ENCODE measurements at regions not wholly inside any gene's neighbourhood (a gene's known extent, or its start where the extent isn't known, plus 50 kb on each side); places are given as distances from the start of the nearest gene placed in this dataset.

- TF ChIP-seq, protein P1, sequence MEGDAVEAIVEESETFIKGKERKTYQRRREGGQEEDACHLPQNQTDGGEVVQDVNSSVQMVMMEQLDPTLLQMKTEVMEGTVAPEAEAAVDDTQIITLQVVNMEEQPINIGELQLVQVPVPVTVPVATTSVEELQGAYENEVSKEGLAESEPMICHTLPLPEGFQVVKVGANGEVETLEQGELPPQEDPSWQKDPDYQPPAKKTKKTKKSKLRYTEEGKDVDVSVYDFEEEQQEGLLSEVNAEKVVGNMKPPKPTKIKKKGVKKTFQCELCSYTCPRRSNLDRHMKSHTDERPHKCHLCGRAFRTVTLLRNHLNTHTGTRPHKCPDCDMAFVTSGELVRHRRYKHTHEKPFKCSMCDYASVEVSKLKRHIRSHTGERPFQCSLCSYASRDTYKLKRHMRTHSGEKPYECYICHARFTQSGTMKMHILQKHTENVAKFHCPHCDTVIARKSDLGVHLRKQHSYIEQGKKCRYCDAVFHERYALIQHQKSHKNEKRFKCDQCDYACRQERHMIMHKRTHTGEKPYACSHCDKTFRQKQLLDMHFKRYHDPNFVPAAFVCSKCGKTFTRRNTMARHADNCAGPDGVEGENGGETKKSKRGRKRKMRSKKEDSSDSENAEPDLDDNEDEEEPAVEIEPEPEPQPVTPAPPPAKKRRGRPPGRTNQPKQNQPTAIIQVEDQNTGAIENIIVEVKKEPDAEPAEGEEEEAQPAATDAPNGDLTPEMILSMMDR (IDR thresholded peaks at IDR 0.05) = no peak
- no peak overlapping the region for H2AFZ ChIP-seq
- no peak overlapping the region for H3K4me3 ChIP-seq (ENCODE audit: low read depth, low read length)
- H3K4me1 ChIP-seq = no peaks in the 10 kb centered on the region
- no peak overlapping the region for H3K9ac ChIP-seq
- no peaks in the 10 kb centered on the region for H3K79me2 ChIP-seq
- H3K27ac ChIP-seq = no peak overlapping the region
- H3K27me3 ChIP-seq (ENCODE audit: control insufficient read depth, insufficient read depth, low read length) = no peaks in the 10 kb centered on the region
- H3K9me3 ChIP-seq (ENCODE audit: control insufficient read depth, low read length) = no peaks in the 10 kb centered on the region
- H3K4me2 ChIP-seq (ENCODE audit: low read length) = no peak overlapping the region
- H3K36me3 ChIP-seq (ENCODE audit: control insufficient read depth, insufficient read depth, low read length) = no peaks in the 10 kb centered on the region
These were observed 199.8 kb downstream of the MIAT start for GRCh38 chr22:26857169-26857568.

- Histone ChIP-seq H2AFZ (no peak overlapping the region), H3K36me3 (ENCODE audit: control insufficient read depth, insufficient read depth, low read length) (no peaks in the 10 kb centered on the region), H3K9me3 (ENCODE audit: control insufficient read depth, low read length) (no peaks in the 10 kb centered on the region), H3K4me3 (ENCODE audit: low read depth, low read length) (no peak overlapping the region), H3K27me3 (ENCODE audit: control insufficient read depth, insufficient read depth, low read length) (no peaks in the 10 kb centered on the region), H3K9ac (no peak overlapping the region), H3K4me1 (no peaks in the 10 kb centered on the region), H3K4me2 (ENCODE audit: low read length) (no peak overlapping the region), H3K79me2 (no peaks in the 10 kb centered on the region), H3K27ac (no peak overlapping the region)
- TF ChIP-seq, protein P1 (IDR thresholded peaks at IDR 0.05) = no peak
These were observed 202.9 kb downstream of the MIAT start for GRCh38 chr22:26860301-26860700.

DNA sequence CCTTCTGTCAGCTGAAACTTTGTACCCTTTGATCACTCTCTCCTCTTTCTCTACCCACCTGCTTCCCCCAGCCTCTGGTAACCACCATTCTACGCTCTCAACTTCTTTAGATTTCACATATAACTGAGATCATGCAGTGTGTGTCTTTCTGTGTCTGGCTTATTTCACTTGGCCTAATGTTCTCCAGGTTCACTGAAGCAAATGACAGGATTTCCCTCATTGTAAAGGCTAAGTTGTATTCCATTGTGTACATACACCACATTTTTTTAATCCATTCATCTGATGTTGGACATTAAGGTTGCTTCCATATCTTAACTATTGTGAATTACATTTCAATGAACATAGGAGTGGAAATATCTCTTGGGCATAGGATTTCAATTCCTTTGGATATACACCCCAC lies 207.6 kb downstream of the MIAT start:
- H3K4me3 ChIP-seq (ENCODE audit: low read depth, low read length) = no peak overlapping the region
- no peak overlapping the region for H3K4me2 ChIP-seq (ENCODE audit: low read length)
- no peak overlapping the region for H2AFZ ChIP-seq
- H3K9ac ChIP-seq = no peak overlapping the region
- H3K79me2 ChIP-seq = no peaks in the 10 kb centered on the region
- H3K36me3 ChIP-seq (ENCODE audit: control insufficient read depth, insufficient read depth, low read length) = no peaks in the 10 kb centered on the region
- TF ChIP-seq, protein P1 (IDR thresholded peaks at IDR 0.05) = no peak
- H3K9me3 ChIP-seq (ENCODE audit: control insufficient read depth, low read length) = no peaks in the 10 kb centered on the region
- no peaks in the 10 kb centered on the region for H3K27me3 ChIP-seq (ENCODE audit: control insufficient read depth, insufficient read depth, low read length)
- H3K27ac ChIP-seq = no peak overlapping the region
- H3K4me1 ChIP-seq = no peaks in the 10 kb centered on the region

DNA sequence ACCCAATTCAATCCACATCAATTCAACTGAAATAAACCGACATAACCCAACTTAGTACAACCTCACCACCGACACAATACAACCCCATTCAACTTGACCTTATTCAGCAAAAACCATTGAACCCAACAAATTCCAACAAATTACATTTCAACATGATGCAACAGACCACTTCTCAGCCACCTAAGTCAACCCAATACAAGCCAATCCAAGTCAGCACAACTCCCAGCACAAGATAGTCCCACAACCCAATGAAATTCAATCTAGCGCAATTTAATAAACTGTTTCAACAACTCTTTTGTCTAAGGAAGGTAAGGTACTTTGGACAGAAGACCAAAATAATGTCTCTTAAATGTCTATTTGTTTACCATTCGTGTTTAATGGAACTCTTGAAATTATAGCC lies 226.0 kb downstream of the MIAT start:
- H3K4me3 ChIP-seq (ENCODE audit: low read depth, low read length) = no peak overlapping the region
- H2AFZ ChIP-seq = no peak overlapping the region
- H3K9me3 ChIP-seq (ENCODE audit: control insufficient read depth, low read length) = no peaks in the 10 kb centered on the region
- no peaks in the 10 kb centered on the region for H3K4me1 ChIP-seq
- no peak overlapping the region for H3K9ac ChIP-seq
- H3K36me3 ChIP-seq (ENCODE audit: control insufficient read depth, insufficient read depth, low read length) = no peaks in the 10 kb centered on the region
- TF ChIP-seq, protein P1 (IDR thresholded peaks at IDR 0.05) = no peak
- no peak overlapping the region for H3K4me2 ChIP-seq (ENCODE audit: low read length)
- no peaks in the 10 kb centered on the region for H3K79me2 ChIP-seq
- H3K27ac ChIP-seq = no peak overlapping the region
- no peaks in the 10 kb centered on the region for H3K27me3 ChIP-seq (ENCODE audit: control insufficient read depth, insufficient read depth, low read length)

DNA sequence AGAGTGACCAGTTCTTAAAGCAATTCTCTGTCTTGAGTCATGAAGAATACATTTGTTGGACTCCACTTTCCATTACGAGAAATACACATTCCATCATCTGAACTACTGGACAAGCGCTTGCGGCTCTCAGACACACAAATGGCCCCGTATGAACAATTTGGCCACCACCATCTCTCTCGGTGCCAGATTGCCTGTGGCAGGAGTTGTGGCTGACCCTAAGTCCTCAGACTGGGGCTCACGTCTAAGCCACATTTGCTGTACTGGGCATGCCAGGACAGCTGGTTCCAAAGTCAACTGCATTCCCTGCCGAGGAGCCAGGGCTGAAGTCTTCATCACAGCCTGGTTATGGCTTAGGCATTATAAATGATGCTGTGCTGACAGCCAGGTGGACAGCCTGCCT lies 227.5 kb downstream of the MIAT start:
- Histone ChIP-seq H3K4me1 (no peaks in the 10 kb centered on the region), H3K4me2 (ENCODE audit: low read length) (no peak overlapping the region), H3K79me2 (no peaks in the 10 kb centered on the region), H3K9ac (no peak overlapping the region), H3K9me3 (ENCODE audit: control insufficient read depth, low read length) (no peaks in the 10 kb centered on the region), H3K27ac (no peak overlapping the region), H3K27me3 (ENCODE audit: control insufficient read depth, insufficient read depth, low read length) (no peaks in the 10 kb centered on the region), H3K36me3 (ENCODE audit: control insufficient read depth, insufficient read depth, low read length) (no peaks in the 10 kb centered on the region), H2AFZ (no peak overlapping the region), H3K4me3 (ENCODE audit: low read depth, low read length) (no peak overlapping the region)
- TF ChIP-seq, protein P1 (IDR thresholded peaks at IDR 0.05) = no peak
